Thyroid gland (tissue), 4 donors: ENCODE measurements at regions not wholly inside any gene's neighbourhood (a gene's known extent, or its start where the extent isn't known, plus 50 kb on each side); places are given as distances from the start of the nearest gene placed in this dataset.

Source experiments
- POLR2A ChIP-seq, 2 donors: fragments of 450-650 bp; IDR thresholded peaks; one replicate each; pipeline ENCODE4 v1.6.1; 2017; ENCODE audit warnings: antibody characterized with exemption in 2 of 2, mild to moderate bottlenecking in 2 of 2, moderate library complexity in 1 of 2
- TF ChIP-seq, protein P1 (sequence below), 6 experiments: fragments of 200-600 bp in 3 of 6; fragments of 450-650 bp in 3 of 6; sonication (generic) in 3 of 6; IDR thresholded peaks; one replicate each; pipeline ENCODE4 v1.5.1; 2016 to 2019; ENCODE audit warnings: antibody characterized with exemption in 6 of 6, mild to moderate bottlenecking in 2 of 6, inconsistent platforms in 1 of 6, moderate library complexity in 1 of 6

DNA sequence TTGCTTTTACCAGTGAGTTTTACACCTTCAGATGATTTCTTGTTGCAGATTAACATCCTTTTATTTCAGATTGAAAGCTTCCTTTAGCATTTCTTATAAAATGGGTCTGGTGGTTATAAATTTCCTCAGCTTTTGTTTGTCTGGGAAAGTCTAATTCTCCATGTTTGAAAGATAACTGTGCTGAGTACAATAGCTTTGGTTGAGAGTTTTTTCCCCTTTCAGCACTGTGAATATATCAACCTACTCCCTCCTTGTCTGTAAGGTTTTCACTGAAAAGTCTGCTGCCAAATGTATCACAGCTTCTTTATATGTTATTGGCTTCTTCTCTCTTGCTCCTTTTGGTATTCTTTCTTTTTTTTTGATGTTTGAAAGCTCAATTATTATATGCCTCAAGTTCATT, 53.5 kb upstream of the ACTRT1 start:
- TF ChIP-seq, protein P1, sequence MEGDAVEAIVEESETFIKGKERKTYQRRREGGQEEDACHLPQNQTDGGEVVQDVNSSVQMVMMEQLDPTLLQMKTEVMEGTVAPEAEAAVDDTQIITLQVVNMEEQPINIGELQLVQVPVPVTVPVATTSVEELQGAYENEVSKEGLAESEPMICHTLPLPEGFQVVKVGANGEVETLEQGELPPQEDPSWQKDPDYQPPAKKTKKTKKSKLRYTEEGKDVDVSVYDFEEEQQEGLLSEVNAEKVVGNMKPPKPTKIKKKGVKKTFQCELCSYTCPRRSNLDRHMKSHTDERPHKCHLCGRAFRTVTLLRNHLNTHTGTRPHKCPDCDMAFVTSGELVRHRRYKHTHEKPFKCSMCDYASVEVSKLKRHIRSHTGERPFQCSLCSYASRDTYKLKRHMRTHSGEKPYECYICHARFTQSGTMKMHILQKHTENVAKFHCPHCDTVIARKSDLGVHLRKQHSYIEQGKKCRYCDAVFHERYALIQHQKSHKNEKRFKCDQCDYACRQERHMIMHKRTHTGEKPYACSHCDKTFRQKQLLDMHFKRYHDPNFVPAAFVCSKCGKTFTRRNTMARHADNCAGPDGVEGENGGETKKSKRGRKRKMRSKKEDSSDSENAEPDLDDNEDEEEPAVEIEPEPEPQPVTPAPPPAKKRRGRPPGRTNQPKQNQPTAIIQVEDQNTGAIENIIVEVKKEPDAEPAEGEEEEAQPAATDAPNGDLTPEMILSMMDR (IDR thresholded peaks at IDR 0.05) = no peak
- no peak for TF ChIP-seq POLR2A (IDR thresholded peaks at IDR 0.05)
